Neural crest cell (in vitro differentiated cells): ENCODE measurements at regions not wholly inside any gene's neighbourhood (a gene's known extent, or its start where the extent isn't known, plus 50 kb on each side); places are given as distances from the start of the nearest gene placed in this dataset.

Experiments used
- DNase-seq: peaks from one replicate; pipeline ENCODE4 v3.0.0; 2021; ENCODE audit warnings: low read depth, mixed read lengths, low spot score
- H3K27ac Mint-ChIP-seq: one replicate; pipeline ENCODE4 v1.8.0; 2021; ENCODE audit warnings: mild to moderate bottlenecking, mixed read lengths; ENCODE audit not compliant: unreplicated experiment
- H3K27me3 Mint-ChIP-seq: 2 replicates; pipeline ENCODE4 v1.8.0; 2021; ENCODE audit warnings: low read depth, mild to moderate bottlenecking, mixed read lengths
- H3K36me3 Mint-ChIP-seq: 2 replicates; pipeline ENCODE4 v1.8.0; 2021; ENCODE audit warnings: low read depth, mild to moderate bottlenecking, mixed read lengths
- H3K4me1 Mint-ChIP-seq: 2 replicates; pipeline ENCODE4 v1.8.0; 2021; ENCODE audit warnings: mixed read lengths
- H3K4me3 Mint-ChIP-seq: one replicate; pipeline ENCODE4 v1.8.0; 2021; ENCODE audit warnings: mild to moderate bottlenecking, mixed read lengths
- H3K9me3 Mint-ChIP-seq: 2 replicates; pipeline ENCODE4 v1.8.0; 2021; ENCODE audit warnings: mixed read lengths
- CTCF ChIP-seq: fragments of 200-600 bp; sonication (generic); conservative IDR thresholded peaks from 2 replicates; pipeline ENCODE4 v1.5.0; 2021; ENCODE audit warnings: antibody characterized with exemption, mild to moderate bottlenecking

DNA sequence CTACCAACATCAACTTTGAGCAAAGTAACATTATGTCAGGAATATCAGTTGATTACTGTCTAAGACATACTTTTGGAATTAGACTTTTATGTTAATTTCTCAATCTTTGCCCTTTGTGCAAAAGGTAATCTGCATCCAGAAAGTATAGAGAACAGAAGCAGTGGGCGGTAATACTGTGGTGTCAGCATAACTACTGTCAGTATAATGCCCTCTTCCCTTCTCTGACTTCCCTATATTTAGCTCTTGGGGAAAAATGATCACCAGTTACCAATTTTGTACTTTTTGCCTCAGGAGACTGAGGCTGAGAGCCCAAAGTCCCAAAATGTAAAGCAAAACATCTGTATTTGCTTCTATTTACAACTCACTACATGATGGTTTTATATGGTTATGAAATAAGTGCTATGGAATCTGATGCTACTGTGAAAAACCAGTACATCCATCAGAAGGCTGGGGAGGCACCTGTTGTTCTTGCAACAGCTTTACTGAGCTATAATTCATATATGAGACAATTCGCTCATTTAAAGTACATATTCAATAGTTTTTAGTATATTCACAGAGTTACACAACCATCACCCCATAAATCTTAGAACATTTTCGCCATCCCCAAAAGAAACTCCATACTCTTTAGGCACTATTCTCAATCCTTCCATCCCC, 51.3 kb upstream of the CD302 start:
- TF ChIP-seq CTCF, result no peak
- H3K9me3 Mint-ChIP-seq, result no peaks in the 10 kb centered on the region
- H3K4me3 Mint-ChIP-seq, result no peak overlapping the region
- no peaks in the 10 kb centered on the region for H3K4me1 Mint-ChIP-seq
- no peaks in the 10 kb centered on the region for H3K27me3 Mint-ChIP-seq
- H3K36me3 Mint-ChIP-seq, result no peaks in the 10 kb centered on the region
- no peak for DNase-seq
- no peak overlapping the region for H3K27ac Mint-ChIP-seq
